OCI-LY1 (cell line): ENCODE measurements at regions not wholly inside any gene's neighbourhood (a gene's known extent, or its start where the extent isn't known, plus 50 kb on each side); places are given as distances from the start of the nearest gene placed in this dataset.

Source experiments
- H2AFZ ChIP-seq: fragments of 200-600 bp; sonication (generic), shearing (Covaris generic); 2 replicates; pipeline ENCODE4 v1.6.0; 2014; ENCODE audit warnings: antibody characterized with exemption, mild to moderate bottlenecking, low read length
- H3F3A ChIP-seq: fragments of 200-600 bp; sonication (generic), shearing (Covaris generic); 2 replicates; pipeline ENCODE4 v1.6.0; 2014; ENCODE audit warnings: mild to moderate bottlenecking, antibody characterized with exemption, low read length, moderate library complexity; ENCODE audit not compliant: insufficient read depth
- H3K27ac ChIP-seq: fragments of 200-600 bp; sonication (generic); 2 replicates; pipeline ENCODE4 v1.5.1; 2014; ENCODE audit warnings: low read length, mixed run types, mild to moderate bottlenecking, low read depth; ENCODE audit not compliant: poor library complexity, severe bottlenecking
- H3K27me3 ChIP-seq: fragments of 200-600 bp; sonication (generic); 2 replicates; pipeline ENCODE4 v1.6.0; 2014; ENCODE audit warnings: antibody characterized with exemption, mild to moderate bottlenecking, low read length, moderate library complexity; ENCODE audit not compliant: insufficient read depth
- H3K36me3 ChIP-seq: fragments of 200-600 bp; sonication (generic); 2 replicates; pipeline ENCODE4 v1.6.1; 2014; ENCODE audit warnings: mild to moderate bottlenecking, antibody characterized with exemption, low read length, moderate library complexity, mixed read lengths; ENCODE audit not compliant: insufficient read depth
- H3K4me1 ChIP-seq: fragments of 200-600 bp; sonication (generic); 2 replicates; pipeline ENCODE4 v1.5.1; 2014; ENCODE audit warnings: mild to moderate bottlenecking, low read length, moderate library complexity; ENCODE audit not compliant: insufficient read depth, severe bottlenecking
- H3K4me2 ChIP-seq: fragments of 200-600 bp; sonication (generic), shearing (Covaris generic); 2 replicates; pipeline ENCODE4 v1.6.1; 2014; ENCODE audit warnings: low read length
- H3K4me3 ChIP-seq: fragments of 200-600 bp; sonication (generic); 2 replicates; pipeline ENCODE4 v1.5.1; 2014; ENCODE audit warnings: low read length, low read depth, mild to moderate bottlenecking, mixed read lengths; ENCODE audit not compliant: poor library complexity, severe bottlenecking
- H3K79me2 ChIP-seq: fragments of 200-600 bp; shearing (Covaris generic); 2 replicates; pipeline ENCODE4 v1.6.1; 2016; ENCODE audit warnings: mixed run types, low read length, mixed read lengths; ENCODE audit not compliant: insufficient read depth
- H3K9ac ChIP-seq: fragments of 200-600 bp; sonication (generic), shearing (Covaris generic); 2 replicates; pipeline ENCODE4 v1.6.1; 2014; ENCODE audit warnings: mild to moderate bottlenecking, low read length, mixed read lengths
- H3K9me2 ChIP-seq: fragments of 200-600 bp; sonication (generic), shearing (Covaris generic); 2 replicates; pipeline ENCODE4 v1.6.1; 2014; ENCODE audit warnings: low read depth, mild to moderate bottlenecking, low read length, mixed read lengths
- H3K9me3 ChIP-seq: fragments of 200-600 bp; shearing (Covaris generic); 2 replicates; pipeline ENCODE4 v1.6.1; 2014; ENCODE audit warnings: low read length, mixed read lengths
- H4K20me1 ChIP-seq: fragments of 200-600 bp; sonication (generic), shearing (Covaris generic); 2 replicates; pipeline ENCODE4 v1.6.0; 2016; ENCODE audit warnings: mild to moderate bottlenecking, low read length; ENCODE audit not compliant: insufficient read depth
- EZH2 ChIP-seq: fragments of 200-600 bp; sonication (generic), shearing (Covaris generic); IDR thresholded peaks from 2 replicates; pipeline ENCODE4 v1.8.0; 2017; ENCODE audit warnings: borderline replicate concordance, mixed run types, mild to moderate bottlenecking, antibody characterized with exemption, low read length, moderate library complexity, mixed read lengths
- TF ChIP-seq, protein P1 (sequence below): fragments of 200-600 bp; sonication (generic), shearing (Covaris generic); IDR thresholded peaks from 2 replicates; pipeline ENCODE4 v1.5.1; 2017; ENCODE audit warnings: mild to moderate bottlenecking, antibody characterized with exemption, low read length, moderate library complexity, mixed read lengths

DNA sequence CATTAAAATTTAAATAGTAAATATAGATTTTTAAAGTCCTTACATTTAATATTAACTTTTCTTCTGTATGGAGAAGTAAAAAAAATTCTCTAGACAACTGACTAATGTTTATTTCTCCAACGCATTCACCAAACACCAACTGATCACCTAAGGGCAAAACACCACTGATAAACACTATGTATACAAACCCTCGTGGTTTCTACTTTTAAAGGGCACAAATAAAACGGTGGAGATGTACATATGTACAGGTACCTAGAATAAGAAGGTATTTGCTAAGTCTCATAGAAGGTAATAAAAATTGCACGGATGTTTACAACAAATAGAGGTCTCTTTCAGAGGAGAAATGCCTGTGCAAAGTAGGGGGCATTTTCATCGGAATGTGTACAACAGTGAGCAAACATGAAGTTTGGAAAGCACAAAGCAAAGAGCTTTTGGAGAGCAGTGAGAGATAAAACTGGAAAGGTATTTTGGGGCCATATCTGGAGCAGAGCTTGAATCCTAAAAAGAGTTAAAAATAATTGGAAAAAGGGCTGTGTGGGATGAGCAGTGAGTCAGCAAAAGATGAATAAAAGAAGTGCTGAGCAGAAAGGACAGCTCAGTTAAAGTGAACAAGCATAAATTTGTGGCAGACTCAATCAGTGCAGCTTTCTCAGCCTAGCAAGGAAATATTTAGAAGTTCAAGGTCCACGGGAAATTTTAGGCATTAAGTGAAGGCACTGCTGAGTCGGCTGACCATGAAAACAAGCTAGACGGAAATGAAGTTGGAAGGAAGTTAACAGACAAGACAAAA lies 160.0 kb downstream of the TMEM161B start:
- TF ChIP-seq, protein P1, sequence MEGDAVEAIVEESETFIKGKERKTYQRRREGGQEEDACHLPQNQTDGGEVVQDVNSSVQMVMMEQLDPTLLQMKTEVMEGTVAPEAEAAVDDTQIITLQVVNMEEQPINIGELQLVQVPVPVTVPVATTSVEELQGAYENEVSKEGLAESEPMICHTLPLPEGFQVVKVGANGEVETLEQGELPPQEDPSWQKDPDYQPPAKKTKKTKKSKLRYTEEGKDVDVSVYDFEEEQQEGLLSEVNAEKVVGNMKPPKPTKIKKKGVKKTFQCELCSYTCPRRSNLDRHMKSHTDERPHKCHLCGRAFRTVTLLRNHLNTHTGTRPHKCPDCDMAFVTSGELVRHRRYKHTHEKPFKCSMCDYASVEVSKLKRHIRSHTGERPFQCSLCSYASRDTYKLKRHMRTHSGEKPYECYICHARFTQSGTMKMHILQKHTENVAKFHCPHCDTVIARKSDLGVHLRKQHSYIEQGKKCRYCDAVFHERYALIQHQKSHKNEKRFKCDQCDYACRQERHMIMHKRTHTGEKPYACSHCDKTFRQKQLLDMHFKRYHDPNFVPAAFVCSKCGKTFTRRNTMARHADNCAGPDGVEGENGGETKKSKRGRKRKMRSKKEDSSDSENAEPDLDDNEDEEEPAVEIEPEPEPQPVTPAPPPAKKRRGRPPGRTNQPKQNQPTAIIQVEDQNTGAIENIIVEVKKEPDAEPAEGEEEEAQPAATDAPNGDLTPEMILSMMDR, result no peak
- no peak for TF ChIP-seq EZH2
- Histone ChIP-seq H3K9ac (no peak overlapping the region), H3K4me1 (no peaks in the 10 kb centered on the region), H3F3A (no peaks in the 10 kb centered on the region), H3K36me3 (no peaks in the 10 kb centered on the region), H3K79me2 (no peaks in the 10 kb centered on the region), H3K9me2 (no peaks in the 10 kb centered on the region), H3K4me2 (no peak overlapping the region), H2AFZ (no peak overlapping the region), H3K9me3 (no peaks in the 10 kb centered on the region), H3K4me3 (no peak overlapping the region), H3K27ac (no peak overlapping the region), H4K20me1 (no peaks in the 10 kb centered on the region), H3K27me3 (no peaks in the 10 kb centered on the region)

DNA sequence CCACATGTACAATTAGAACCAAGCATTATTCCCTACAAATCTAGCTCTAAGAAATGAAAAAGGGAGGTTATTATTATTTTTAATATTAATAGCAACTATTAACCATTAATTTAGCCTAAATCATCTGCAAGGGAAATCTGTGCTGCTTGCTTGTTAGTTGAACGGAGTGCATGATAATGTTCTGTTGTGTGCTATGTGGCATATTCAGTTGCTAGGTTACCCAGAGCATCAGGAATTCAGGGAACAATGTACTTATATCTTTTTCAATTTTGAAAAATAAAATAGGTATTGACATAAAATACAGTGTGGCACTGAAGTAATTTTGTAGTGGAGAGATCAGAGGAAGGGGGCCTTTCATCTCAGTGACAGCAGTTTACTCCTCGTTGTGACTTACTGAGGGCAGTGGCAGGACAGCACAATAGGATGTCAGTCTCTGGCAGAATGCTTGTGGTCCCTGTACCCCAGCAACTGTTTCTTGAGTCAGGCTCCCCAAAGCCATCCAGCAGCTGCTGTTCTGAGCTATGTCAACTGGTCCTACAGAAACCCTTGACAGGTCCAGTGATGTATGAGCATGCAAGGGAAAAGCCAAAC lies 173.6 kb downstream of the TMEM161B start:
- H3K9me3 ChIP-seq, result no peaks in the 10 kb centered on the region
- H3K4me3 ChIP-seq, result no peak overlapping the region
- H3K79me2 ChIP-seq, result no peaks in the 10 kb centered on the region
- no peaks in the 10 kb centered on the region for H3K9me2 ChIP-seq
- H3K9ac ChIP-seq, result no peak overlapping the region
- TF ChIP-seq EZH2, result no peak
- TF ChIP-seq, protein P1, result no peak
- H3K36me3 ChIP-seq, result no peaks in the 10 kb centered on the region
- no peak overlapping the region for H2AFZ ChIP-seq
- no peaks in the 10 kb centered on the region for H3K27me3 ChIP-seq
- no peaks in the 10 kb centered on the region for H4K20me1 ChIP-seq
- H3K4me2 ChIP-seq, result no peak overlapping the region
- no peaks in the 10 kb centered on the region for H3F3A ChIP-seq
- H3K27ac ChIP-seq, result no peak overlapping the region
- no peaks in the 10 kb centered on the region for H3K4me1 ChIP-seq

DNA sequence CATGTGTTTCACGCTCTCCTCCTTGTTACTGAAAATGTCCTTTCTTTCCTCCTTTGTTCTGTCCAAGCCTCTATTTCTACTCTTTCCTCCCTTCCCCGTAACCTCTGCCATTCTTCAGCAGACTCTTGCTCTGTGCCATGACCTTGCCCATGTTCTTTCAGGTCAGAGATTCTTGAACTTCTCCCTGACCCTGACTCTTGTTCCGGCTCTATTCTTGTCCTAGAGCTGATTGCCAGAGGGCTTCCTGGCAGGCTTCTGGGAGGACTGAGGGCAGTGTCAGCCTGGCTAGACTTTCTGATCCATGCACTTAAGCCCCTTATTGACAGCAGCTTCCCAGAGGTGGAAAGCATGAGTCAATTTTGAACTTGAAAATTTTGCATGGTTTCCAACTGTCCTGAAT lies 174.2 kb downstream of the TMEM161B start:
- Histone ChIP-seq H3K79me2 (no peaks in the 10 kb centered on the region), H3K9ac (no peak overlapping the region), H3K9me2 (no peaks in the 10 kb centered on the region), H2AFZ (no peak overlapping the region), H3K27me3 (no peaks in the 10 kb centered on the region), H3K4me3 (no peak overlapping the region), H3K27ac (no peak overlapping the region), H3K4me1 (no peaks in the 10 kb centered on the region), H3F3A (no peaks in the 10 kb centered on the region), H3K36me3 (no peaks in the 10 kb centered on the region), H4K20me1 (no peaks in the 10 kb centered on the region), H3K4me2 (no peak overlapping the region), H3K9me3 (no peaks in the 10 kb centered on the region)
- TF ChIP-seq, protein P1, result no peak
- no peak for TF ChIP-seq EZH2
